HG03095 (cell line): ENCODE measurements at regions not wholly inside any gene's neighbourhood (a gene's known extent, or its start where the extent isn't known, plus 50 kb on each side); places are given as distances from the start of the nearest gene placed in this dataset.
A peak's percentile ranks its signal among the peaks of the same experiment; 100 is the strongest.

Experiments
- ATAC-seq: cut with Tn5 transposase; IDR thresholded peaks from one replicate; pipeline ENCODE4 v1.9.1; 2021; ENCODE audit warnings: moderate library complexity; ENCODE audit not compliant: unreplicated experiment

DNA sequence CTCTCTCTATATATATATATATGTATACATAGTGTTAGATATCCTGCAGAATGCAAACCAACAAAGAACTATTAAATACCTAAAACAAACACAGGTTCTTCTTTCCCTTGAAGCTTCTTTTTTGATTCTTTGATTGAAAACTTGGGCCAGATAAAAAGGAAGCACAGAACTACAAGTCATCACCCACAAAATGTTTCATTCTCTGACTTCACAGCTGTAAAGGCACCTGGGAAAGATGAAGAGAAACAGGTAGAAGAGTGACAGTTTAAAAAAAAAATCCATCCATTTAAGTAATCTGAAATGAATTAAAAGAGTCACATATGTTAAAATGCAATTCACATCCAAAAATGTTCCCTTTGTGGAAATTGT, 90.7 kb upstream of the FNDC3A start:
- no peak for ATAC-seq

DNA sequence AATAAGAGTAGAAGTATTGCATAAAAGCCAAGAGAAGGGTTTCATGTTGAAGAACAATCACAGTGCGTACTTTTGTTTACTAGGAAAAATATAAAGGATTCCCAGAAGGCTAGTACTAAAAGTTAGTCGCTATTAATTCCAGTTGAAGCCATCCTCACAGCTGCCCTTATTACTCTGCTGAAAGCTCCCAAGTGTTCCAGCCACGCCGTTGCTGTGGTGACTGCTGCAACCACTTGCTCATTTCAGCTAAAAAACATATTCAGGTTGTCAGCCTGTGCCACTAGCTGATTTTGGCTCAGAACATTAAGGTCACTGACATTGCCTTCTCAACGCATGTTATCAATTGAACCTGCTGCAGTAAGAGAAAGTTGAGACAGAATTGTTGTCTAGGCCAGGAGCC, 87.1 kb upstream of the FNDC3A start:
- ATAC-seq = no peak

DNA sequence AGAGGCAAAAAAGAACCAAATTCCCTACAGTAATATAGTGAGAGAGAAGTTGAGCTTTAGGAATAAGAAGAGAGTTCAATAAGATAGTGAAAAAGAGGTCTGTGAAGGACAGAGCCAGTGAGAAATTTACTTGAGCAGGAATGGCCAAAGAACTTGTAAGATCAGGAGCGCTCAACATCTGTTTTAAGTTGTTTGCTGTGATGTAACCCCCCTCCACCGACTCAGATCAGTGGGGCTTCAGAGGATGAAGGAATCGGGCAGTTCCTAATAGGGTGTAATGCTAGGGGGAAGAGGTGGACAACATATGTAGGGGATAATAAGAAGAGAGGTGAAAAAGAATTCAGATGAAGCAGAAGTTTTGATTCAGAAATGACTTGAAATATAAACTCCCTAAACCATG, 85.3 kb upstream of the FNDC3A start:
- no peak for ATAC-seq

DNA sequence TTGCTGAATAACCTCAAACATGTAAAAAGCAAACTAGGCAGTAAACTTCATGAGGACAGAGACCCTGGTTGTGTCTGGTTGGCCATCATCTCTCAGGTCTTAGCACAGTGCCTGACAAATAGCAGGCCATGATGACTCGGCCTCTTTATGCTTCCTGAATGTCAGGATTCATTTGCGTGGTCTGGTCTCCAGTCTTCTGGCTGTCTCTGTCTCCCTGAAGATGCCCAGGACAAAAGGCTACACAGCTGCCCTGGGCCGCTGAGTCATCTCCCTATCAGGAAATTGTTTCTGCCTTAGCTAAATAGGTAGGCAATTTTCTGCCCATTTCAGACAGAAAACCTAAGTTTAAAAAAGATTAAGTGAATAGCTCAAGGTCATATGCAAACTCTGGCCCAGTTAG, 84.1 kb upstream of the FNDC3A start:
- no peak for ATAC-seq

DNA sequence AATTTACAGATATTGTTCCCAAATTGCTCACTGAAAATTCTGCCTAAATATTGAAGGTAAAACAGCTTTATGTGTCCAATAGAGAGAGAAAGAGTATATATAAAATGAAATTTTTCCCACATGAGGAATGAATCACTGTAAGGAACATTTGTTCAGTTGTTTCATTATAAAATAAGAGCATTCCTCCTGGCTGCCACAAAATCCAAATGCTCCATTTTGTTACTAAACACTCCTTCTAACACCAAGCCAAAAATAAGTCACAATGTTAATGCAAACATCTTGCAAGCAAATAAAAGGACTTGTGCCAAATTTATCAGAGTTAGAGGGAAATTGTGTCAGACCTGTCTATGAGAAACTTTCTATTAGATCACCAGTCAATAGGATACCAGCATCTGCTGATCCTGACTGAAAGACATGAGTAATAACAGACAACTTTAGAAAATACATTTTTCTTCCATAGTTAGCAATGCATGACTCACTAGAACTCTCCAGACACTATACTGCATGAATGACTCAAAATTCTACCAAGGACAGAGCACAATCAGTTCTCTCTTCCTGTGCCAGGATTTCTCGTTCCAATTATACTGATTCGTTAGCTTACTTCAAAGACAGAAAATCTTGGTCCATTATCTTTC, 83.5 kb upstream of the FNDC3A start:
- ATAC-seq = peak; percentile 91

DNA sequence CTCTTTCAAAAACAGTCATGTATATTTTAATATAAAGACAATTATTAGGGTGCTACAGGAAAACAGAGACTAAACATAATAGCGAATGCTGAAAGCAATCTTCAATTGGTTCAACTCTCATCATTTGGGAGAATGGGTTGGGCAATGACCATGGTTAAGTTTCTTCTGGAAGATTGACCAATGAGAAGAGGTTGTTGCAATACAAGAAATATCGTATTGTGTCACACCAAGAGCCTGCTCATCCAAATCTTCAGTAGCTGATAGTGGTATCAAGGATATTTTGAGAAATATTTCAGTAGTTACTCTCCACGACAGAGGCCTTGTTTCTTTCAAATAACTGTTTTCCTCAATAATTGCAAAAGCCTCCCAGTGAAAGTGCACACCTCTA, 83.0 kb upstream of the FNDC3A start:
- no peak for ATAC-seq

DNA sequence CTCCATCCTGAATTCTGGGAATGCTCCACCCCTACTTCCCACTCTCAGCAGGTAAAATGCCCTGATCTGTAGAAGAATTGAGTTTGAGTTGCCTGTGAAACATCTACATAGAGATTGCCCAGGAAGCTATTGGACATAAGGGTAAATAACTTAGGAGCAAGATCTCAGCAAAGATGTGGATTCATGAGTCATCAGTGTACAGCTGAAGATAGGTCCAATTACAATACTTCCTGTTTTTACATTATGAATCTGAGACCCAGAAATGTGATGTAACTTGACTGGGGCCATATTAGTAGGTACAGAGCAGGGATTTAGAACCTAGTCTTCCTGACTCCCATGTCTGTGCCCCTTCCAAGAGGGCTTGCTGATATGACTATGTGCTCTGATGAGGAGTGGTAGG, 79.4 kb upstream of the FNDC3A start:
- ATAC-seq = no peak

DNA sequence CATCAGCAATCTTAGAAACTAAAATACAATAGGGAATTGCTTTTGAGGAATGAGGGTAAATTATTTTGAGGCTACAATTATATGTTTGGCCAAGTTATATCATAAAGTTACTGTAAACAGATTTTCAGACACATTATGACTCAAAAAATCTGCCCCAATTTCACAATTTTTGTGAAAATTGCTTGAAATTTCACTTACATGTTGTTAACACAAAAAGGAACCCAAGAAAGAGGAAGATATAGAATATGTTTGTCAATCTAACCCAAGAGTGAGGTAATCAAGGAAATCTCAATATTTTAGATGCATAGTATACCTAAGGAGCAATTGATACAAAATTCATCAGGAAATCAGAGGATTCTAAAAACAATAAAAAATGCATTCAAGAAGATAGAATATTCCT, 73.9 kb upstream of the FNDC3A start:
- no peak for ATAC-seq

DNA sequence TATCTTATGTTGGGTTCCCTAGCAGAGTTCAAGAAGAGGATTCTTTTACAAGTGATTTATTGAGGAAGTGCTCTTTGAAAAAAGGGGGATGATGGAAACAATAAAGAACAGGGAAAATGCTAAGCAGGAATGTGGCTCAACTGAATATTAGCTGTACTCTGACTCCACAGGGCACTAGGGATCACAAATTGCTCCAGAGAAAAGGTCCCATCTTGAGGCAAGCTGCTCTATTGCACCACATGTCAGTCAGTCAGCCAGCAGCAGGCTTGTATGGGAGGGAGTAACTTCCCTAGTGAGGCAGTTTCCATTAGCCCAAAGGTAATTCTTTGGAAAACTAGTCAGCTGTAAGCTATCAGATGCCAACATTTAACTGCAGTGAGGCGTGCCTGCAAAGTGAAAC, 73.3 kb upstream of the FNDC3A start:
- ATAC-seq = no peak

DNA sequence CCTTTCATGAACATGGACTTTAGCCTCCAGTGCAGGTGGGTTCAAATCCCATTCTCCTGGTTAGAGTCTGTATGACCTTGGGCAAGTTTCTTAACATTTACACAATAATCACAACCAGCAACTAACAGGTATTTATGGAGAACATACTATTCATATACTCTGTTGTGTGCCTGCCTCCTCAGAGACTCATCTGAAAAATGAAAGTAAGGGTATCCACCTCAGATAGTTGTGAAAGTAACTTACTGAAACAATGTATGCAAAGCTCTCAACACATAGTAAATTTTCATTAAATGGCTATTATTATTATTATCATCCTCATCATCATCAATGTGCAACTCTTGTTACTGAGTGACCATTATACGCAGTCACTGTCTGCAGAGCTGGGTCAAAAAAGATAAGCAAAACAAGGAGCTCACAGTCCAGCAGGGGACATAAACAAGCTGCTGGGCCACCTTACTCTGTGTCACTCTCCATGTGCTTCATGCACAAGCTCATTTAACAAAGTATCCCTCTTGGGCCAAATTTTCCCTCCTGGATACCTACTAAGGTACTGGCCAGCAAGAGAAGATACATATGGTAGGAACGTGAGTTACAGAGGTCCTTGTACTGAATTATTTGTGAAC, 70.9 kb upstream of the FNDC3A start:
- ATAC-seq = no peak

DNA sequence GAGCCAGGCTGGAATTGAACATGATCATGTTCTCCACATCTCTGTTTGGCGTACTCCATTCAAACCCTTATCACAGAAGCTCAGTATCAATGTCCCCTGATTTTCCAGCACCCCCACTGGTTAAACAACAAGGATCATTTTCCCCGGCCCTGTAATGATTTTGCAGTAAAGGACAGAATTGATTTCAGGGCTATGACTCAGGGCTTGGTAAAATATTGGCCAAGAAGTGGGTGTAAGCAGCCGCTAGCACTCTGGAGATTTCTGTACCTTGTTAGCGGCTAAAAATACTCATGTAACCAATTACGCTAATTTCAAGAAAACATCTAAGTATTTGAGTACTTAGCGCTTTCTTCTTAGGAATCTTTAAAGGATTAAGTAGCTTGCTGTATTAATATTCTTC, 69.5 kb upstream of the FNDC3A start:
- ATAC-seq = no peak

DNA sequence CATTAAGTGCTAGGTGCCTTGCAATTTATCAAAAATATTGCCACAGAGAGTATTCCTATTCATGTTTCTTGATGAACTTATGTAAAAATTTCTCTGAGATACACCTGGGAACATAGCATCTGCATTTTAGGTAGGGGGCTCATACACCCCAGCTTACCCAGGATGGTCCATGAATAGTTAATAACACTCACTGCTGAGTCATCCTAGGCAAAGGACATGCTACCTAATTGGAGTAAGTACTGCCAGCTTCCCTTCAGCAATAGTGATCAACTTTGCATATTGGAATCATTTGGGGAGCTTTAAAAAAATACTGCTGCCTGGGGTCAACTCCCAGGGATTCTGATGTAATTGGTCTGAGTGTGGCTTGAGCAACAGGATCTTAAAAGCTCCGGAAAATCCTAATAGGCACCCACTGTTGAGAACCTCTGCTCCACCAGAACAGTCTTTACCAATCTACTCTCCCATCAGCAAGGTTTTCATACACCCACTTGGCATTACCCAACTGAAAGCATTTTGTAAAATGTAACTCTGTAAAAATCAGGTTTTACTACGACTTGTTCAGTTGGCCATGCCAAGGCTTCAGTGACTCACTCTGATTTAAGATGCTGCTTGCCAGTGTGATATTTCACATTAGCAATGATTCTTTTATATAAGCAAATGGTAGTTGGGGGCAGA, 67.2 kb upstream of the FNDC3A start:
- no peak for ATAC-seq

DNA sequence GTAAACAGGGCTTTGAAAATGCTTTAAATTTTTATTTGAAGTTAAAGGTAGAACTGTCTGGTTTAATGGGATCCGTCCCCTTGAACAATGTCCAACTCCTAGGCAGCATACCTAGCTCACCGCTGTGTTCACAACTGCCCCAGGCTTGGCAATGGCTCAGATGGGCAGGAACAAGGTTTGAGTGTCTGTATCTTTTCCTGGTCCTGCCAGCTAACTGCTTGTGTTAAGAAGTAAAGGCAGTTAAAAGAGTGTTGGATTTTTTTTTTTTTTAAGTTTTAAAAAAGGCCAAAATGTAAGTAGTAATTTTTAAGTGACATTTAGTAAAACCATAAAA, 66.7 kb upstream of the FNDC3A start:
- ATAC-seq = no peak

DNA sequence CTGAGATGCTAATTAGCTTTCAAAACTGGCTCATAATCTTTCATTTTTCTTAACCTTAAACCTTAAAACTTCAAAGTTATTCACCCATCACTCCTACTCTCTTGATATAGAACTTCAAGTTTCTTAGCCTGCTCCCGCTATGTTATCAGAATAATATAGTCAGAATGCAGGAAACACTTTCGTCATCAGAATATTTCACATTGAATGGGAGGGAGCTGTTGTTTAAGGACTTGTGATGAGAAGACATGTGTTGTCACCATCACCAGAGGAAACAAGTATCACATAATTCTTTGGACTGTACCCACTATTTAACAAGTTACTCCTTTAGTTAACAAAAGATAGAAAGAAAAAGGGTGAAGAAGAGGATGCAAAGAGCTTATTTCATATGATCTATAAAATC, 65.0 kb upstream of the FNDC3A start:
- no peak for ATAC-seq

DNA sequence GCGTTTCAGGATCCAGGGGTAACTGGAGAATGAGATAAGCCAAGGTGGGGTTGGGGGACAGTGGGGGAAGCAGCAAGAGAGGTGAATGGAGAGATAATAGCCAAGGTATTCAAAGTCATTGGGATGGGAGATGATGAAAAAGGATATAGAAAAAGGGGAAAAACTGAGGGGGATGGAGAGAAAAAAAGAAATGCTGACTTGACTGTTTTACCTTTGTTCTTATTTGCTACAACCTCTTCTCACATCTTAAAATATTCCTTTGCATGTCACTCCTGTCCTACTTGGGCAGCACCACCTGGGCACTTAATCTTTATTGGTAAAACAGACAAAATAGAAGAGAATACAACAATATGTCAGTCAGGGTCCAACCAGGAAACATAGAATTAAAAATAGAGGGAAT, 56.0 kb upstream of the FNDC3A start:
- ATAC-seq = no peak

DNA sequence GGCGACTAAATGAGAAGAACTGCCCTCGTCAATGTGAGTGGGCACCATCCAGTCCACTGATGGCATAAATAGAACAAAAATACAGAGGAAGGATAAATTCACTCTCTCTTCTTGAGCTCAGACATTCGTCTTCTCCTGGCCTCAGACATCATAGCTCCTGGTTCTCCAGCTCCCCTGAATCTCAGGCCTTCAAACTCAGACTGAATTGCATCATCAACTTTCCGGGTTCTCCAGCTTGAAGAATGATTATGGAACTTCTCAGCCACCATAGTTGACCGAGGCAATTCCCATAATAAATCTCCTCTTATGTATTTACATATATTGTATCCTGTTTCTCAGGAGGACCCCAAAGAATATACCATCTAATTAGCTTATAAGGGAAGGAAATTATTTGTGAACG, 55.0 kb upstream of the FNDC3A start:
- no peak for ATAC-seq

DNA sequence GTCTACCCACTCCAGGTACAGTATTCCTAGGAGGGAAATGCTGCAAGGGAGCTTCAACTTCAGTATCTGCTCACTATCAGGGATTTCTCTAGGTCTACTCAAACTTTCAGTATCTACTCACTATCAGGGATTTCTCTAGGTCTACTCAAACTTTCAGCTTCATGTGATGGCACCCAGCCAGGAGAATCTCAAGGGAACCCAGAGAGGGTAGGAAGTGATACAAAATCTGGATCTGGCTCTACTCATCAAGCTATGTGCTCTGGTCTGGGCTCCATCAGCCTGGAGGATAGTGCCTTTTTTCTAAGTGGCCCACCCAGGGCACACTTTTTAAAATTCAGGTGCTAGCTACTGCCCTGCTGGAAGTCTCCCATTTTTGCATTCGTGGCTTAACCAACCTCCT, 52.3 kb upstream of the FNDC3A start:
- ATAC-seq = no peak

DNA sequence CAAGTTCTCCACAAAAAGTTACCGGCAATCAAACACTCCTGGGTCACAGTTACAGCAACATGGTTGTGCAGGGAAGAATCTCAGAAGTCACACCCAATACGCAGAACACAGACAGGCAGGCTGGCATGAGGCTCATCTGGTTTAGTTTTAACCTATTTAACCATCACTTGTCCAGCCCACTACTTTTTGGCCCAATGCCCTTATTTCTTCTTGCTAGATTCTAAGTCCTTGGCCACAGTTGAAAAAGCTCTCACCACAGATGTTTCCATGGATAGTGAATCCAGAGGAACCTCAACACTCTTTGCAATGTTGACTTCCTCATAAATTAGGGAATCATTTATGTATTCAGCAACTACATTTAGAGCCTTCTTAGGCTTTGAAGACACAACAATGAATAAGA, 50.7 kb upstream of the FNDC3A start:
- ATAC-seq = no peak
